ENCODE measurements at regions not wholly inside any gene's neighbourhood (a gene's known extent, or its start where the extent isn't known, plus 50 kb on each side); places are given as distances from the start of the nearest gene placed in this dataset.

GRCh38 chr6:27605401-27606342, 132.8 kb upstream of the ZNF184 start:
- no peak for TF ChIP-seq POLR2A (IDR thresholded peaks at IDR 0.05)
- TF ChIP-seq, protein P1, sequence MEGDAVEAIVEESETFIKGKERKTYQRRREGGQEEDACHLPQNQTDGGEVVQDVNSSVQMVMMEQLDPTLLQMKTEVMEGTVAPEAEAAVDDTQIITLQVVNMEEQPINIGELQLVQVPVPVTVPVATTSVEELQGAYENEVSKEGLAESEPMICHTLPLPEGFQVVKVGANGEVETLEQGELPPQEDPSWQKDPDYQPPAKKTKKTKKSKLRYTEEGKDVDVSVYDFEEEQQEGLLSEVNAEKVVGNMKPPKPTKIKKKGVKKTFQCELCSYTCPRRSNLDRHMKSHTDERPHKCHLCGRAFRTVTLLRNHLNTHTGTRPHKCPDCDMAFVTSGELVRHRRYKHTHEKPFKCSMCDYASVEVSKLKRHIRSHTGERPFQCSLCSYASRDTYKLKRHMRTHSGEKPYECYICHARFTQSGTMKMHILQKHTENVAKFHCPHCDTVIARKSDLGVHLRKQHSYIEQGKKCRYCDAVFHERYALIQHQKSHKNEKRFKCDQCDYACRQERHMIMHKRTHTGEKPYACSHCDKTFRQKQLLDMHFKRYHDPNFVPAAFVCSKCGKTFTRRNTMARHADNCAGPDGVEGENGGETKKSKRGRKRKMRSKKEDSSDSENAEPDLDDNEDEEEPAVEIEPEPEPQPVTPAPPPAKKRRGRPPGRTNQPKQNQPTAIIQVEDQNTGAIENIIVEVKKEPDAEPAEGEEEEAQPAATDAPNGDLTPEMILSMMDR (IDR thresholded peaks at IDR 0.05) = no peak

Measured in esophagus squamous epithelium (tissue), 4 donors.